BJ (cell line): ENCODE measurements at regions not wholly inside any gene's neighbourhood (a gene's known extent, or its start where the extent isn't known, plus 50 kb on each side); places are given as distances from the start of the nearest gene placed in this dataset.

Experiments used
- CTCF ChIA-PET: fragments of 350-600 bp; formaldehyde crosslinking; extraction: SDS; loops from one replicate; lab custom pipeline; 2021; ENCODE audit warnings: antibody characterized with exemption, inconsistent platforms; lab: Yijun Ruan, JAX
- POLR2A ChIA-PET: fragments of 300-600 bp; sonication (Branson Sonifier 250); formaldehyde crosslinking; extraction: SDS; loops from one replicate; lab custom pipeline; 2021; ENCODE audit warnings: antibody characterized with exemption; lab: Charles Lee
- DNase-seq: peaks from one replicate; pipeline ENCODE4 v3.0.0-alpha.2; 2011; ENCODE audit warnings: low read depth
- H3K27me3 ChIP-seq: 2 replicates; pipeline ENCODE4 v1.6.0; 2011; ENCODE audit warnings: low read length; ENCODE audit not compliant: control insufficient read depth, insufficient read depth
- H3K36me3 ChIP-seq: 2 replicates; pipeline ENCODE4 v1.5.1; 2011; ENCODE audit warnings: low read length; ENCODE audit not compliant: control insufficient read depth, insufficient read depth
- H3K4me3 ChIP-seq: 2 replicates; pipeline ENCODE4 v1.5.1; 2011; ENCODE audit warnings: low read depth, mild to moderate bottlenecking, control low read depth, low read length
- CTCF ChIP-seq: IDR thresholded peaks from 2 replicates; pipeline ENCODE4 v1.5.1; 2011; ENCODE audit warnings: low read depth, mild to moderate bottlenecking, control low read depth, inconsistent platforms, low read length, moderate library complexity; ENCODE audit not compliant: insufficient read depth

- Histone ChIP-seq H3K4me3 (no peak overlapping the region), H3K27me3 (no peaks in the 10 kb centered on the region), H3K36me3 (no peaks in the 10 kb centered on the region)
- no peak for DNase-seq
- CTCF ChIA-PET: no interaction called here
- TF ChIP-seq CTCF: no peak
- POLR2A ChIA-PET: no interaction called here
These were observed 455.2 kb upstream of the ADAMTS16 start for GRCh38 chr5:4684946-4685345.

- TF ChIP-seq CTCF: no peak
- DNase-seq: no peak
- no peak overlapping the region for H3K4me3 ChIP-seq
- H3K27me3 ChIP-seq: no peaks in the 10 kb centered on the region
- CTCF ChIA-PET: interaction anchor here (0.6 kb wide), 1 partner anchor 142 kb away, joined by 3 read pairs; no protein-coding TSS in a partner anchor
- POLR2A ChIA-PET: no interaction called here
- no peaks in the 10 kb centered on the region for H3K36me3 ChIP-seq
These were observed 441.5 kb upstream of the ADAMTS16 start for GRCh38 chr5:4698596-4698995.

- POLR2A ChIA-PET: no interaction called here
- DNase-seq: no peak
- TF ChIP-seq CTCF: no peak
- H3K36me3 ChIP-seq: no peaks in the 10 kb centered on the region
- CTCF ChIA-PET: no interaction called here
- no peak overlapping the region for H3K4me3 ChIP-seq
- no peaks in the 10 kb centered on the region for H3K27me3 ChIP-seq
These were observed 440.5 kb upstream of the ADAMTS16 start for GRCh38 chr5:4699592-4699991.

- H3K36me3 ChIP-seq: no peaks in the 10 kb centered on the region
- H3K4me3 ChIP-seq: no peak overlapping the region
- H3K27me3 ChIP-seq: no peaks in the 10 kb centered on the region
- ChIA-PET CTCF (no interaction called here), POLR2A (no interaction called here)
- DNase-seq: no peak
- no peak for TF ChIP-seq CTCF
These were observed 440.1 kb upstream of the ADAMTS16 start for GRCh38 chr5:4700069-4700468.

- CTCF ChIA-PET: no interaction called here
- POLR2A ChIA-PET: no interaction called here
- Histone ChIP-seq H3K4me3 (no peak overlapping the region), H3K27me3 (no peaks in the 10 kb centered on the region), H3K36me3 (no peaks in the 10 kb centered on the region)
- no peak for TF ChIP-seq CTCF
- DNase-seq: no peak
These were observed 439.3 kb upstream of the ADAMTS16 start for GRCh38 chr5:4700871-4701270.
